ENCODE measurements at regions not wholly inside any gene's neighbourhood (a gene's known extent, or its start where the extent isn't known, plus 50 kb on each side); places are given as distances from the start of the nearest gene placed in this dataset.

- peak; percentile 35 for DNase-seq (ENCODE audit: low read depth, low spot score)
Measured at GRCh38 chr6:99868074-99868702, 125.8 kb downstream of the MCHR2 start.
